ENCODE measurements at regions not wholly inside any gene's neighbourhood (a gene's known extent, or its start where the extent isn't known, plus 50 kb on each side); places are given as distances from the start of the nearest gene placed in this dataset.

DNA sequence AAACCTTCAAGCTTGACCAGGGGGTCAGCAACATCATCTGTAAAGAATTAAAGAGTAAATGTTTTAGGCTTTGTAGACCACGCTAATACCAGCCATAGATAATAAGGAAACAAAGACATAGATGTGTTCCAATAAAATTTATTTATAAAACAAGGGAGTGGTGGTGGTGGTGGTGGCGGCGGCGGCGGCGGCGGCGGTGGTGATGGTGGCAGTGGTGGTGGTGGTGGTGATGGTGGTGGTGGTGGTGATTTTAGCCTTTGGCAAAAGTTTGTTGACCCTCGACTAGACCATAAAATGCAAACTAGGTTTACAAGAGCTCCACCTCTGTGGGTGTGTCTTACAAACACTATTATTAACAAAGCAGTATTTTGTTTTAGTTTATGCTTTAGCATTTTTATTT lies 222.3 kb upstream of the SPOCK3 start:
- no peak for DNase-seq (ENCODE audit: low read depth)
- no peak overlapping the region for H3K4me3 ChIP-seq (ENCODE audit: low read depth, low read length)

DNA sequence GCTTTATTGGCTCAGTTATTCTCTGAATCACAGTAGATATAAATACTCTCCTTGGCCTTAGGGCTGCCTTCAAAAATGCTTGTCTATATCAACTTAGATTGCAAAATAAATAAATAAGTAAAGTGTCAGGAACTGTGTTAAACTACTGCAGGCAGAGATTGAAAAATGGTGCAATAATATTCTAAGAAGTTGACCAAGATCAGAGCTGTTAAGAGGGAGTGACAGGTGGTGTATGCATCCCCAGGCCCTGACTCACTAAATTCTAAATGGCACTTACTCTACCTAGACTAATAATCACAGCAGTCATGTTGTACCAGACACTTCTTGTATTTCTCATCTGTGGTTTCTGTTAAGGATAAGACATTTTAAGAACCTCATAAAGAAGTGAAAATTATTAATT lies 235.1 kb upstream of the SPOCK3 start:
- H3K4me3 ChIP-seq (ENCODE audit: low read depth, low read length), result no peak overlapping the region
- no peak for DNase-seq (ENCODE audit: low read depth)

DNA sequence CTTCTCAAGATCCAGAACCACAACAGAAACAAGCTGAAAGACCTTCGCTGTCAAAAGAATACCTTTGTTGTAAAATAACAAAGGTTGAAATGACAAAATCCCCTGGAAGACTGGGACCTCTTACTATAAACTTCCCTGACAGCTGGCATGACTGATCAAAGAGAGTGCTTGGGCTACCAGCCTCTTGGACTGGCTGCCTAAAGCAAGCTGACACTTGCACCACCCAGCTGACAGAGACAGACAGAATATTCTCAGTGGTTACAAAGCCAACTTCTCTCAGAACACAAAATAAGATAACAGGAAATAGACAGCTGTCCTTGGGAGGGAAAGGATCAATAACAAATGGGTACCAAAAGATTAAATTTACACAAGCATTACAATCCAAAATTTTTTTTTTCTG lies 241.7 kb upstream of the SPOCK3 start:
- DNase-seq (ENCODE audit: low read depth), result no peak
- no peak overlapping the region for H3K4me3 ChIP-seq (ENCODE audit: low read depth, low read length)

DNA sequence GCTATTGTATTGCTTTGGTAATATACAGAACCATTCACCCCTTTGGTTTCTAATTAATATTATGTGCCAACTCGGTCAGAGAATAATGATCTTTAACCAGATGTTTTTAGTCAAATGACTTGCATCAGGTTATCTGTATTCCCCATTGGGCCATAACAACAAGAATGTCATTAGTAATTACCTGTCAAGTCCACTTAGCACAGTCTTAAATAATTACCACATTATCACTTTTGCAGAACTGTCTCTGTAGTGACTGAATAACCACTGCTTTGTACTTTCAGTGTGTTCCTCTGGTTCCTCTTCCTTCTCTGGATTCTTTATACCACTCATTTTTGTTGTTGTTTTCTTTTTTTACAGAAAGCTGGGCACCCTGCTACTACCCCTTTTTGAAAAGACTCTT lies 257.7 kb upstream of the SPOCK3 start:
- no peak for DNase-seq (ENCODE audit: low read depth)
- no peak overlapping the region for H3K4me3 ChIP-seq (ENCODE audit: low read depth, low read length)

DNA sequence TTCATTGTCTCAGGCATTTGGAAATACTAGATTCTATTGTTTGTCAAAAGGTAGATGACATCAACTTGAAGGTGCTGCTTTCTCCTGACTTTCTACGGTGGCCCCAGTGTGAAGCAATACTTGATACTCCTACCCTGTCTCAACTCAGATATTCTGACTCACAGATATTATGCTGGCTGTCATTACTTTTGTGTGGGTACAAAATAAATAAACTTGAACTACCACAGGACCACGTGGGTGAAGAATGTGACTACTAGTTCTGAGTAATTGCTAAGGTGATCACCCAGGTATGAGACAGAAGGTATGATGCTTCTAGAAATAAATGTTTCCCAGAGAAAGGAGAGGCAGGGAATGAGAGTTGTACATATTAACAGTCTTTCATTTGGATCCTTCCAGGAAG lies 275.3 kb upstream of the SPOCK3 start:
- H3K4me3 ChIP-seq (ENCODE audit: low read depth, low read length), result no peak overlapping the region
- no peak for DNase-seq (ENCODE audit: low read depth)

DNA sequence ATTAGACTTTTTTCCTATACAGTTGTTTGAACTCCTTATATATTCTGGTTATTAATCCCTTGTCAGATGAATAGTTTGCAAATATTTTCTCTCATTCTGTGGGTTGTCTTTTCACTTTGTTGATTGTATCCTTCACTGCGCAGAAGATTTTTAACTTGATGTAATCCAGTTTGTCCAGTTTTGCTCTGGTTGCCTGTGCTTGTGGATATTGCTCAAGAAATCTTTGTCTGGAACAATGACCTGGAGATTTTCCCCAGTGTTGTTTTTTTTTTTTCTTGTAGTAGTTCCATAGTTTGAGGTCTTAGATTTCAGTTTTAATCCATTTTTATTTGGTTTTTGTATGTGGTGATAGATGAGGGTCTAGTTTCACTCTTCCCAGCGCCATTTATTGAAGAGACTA lies 289.8 kb upstream of the SPOCK3 start:
- no peak for DNase-seq (ENCODE audit: low read depth)
- no peak overlapping the region for H3K4me3 ChIP-seq (ENCODE audit: low read depth, low read length)

DNA sequence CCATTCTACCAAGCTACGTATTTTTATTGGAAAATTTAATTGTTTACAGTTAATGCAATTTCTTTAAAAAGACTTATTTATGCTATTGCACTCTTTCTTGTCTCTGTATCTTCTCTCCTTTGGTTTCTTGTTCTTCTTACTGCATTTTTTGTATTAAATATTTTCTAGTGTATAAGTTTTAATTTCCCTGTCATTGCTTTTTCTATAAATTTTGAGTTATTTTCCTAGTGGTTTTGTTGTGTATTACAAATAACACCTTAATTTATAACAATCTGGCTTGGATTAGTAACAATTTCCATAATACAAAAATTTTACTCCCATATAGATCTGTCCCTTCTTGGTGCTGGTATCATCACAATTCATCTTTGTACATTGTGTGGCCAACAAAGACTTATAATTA lies 303.5 kb upstream of the SPOCK3 start:
- DNase-seq (ENCODE audit: low read depth), result no peak
- H3K4me3 ChIP-seq (ENCODE audit: low read depth, low read length), result no peak overlapping the region

DNA sequence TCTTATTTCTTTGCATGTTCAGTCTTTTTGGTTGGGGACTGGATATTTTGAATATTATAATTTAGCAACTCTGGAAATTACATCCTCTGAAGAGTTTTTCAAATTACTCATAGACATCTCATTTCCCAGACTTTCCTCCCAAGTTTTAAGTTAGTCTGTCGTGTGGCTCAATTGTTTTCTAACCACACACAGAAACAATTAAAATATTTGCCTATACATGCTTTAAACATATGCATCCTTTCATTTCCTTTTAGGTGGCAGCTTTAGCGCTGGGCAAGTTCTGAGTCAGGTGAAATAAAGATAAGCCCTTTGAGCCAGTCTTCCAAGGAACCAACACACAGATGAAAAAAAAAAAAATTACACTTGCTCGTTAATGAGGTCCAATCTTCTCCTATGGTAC lies 307.0 kb upstream of the SPOCK3 start:
- H3K4me3 ChIP-seq (ENCODE audit: low read depth, low read length), result no peak overlapping the region
- no peak for DNase-seq (ENCODE audit: low read depth)

DNA sequence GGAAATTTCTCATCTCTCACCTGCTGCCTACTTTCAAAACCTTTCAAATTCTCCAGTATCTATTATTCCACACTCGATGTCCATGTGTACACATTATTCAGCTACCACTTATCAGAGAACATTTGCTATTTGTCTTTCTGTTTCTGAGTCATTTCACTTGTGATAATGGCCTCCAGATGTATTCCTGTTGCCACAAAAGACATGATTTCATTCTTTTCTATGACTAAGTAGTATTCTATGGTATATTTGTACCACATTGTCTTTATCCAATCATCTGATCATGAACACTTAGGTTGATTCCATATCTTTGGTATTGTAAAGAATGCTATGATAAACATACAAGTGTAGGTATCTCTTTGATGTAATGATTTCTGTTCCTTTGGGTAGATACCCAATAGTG lies 310.1 kb upstream of the SPOCK3 start:
- no peak for DNase-seq (ENCODE audit: low read depth)
- no peak overlapping the region for H3K4me3 ChIP-seq (ENCODE audit: low read depth, low read length)

DNA sequence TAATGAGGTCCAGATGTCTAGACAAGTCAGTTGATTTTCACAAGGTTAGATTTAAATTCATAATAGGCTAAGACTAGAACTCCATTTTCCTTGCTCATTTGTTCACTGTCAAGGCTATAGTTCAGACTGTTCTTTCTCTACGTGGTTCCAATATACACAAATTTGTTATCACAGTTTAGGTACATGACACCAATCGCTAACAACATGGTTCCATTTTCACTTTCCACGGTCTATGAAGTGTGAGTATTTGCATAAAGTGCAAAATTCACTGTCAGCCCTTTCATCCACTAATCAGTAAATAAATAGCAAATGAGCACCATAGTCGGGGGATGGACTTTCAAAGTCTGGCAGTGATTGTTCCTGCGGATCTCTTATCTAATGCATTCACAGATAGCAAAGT lies 315.7 kb upstream of the SPOCK3 start:
- no peak for DNase-seq (ENCODE audit: low read depth)
- no peak overlapping the region for H3K4me3 ChIP-seq (ENCODE audit: low read depth, low read length)

DNA sequence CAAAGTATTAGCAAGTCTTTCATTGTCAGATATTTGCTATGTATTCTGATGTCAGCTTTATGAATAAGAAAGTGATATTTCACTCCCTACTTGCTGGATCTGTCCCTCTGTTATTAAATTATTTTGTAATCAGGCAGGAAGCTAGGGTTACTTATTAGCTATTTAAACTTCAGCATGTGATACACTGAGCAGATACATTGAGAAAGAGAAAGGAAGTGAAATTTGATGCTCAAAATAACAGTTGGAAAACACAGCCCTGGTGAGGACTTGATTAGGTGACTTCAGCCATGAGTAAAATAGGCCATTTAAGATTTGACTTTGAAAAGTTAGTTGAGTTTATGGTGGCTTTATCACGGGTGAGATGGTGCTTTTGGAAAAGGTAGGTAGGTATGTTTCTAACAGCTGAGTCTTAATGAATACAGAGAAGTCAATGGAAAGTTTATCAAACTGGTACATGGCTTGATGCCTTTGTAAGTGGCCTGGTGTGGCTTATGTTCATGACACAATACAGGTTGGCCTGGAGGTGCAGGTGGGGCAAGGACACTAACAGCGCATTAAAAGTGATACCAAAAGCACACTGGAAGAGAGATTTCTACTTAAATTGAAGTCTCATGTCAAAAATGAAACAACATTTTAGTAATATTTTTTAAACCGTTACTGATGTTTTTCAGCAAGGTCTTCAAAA lies 321.2 kb upstream of the SPOCK3 start:
- no peak for DNase-seq (ENCODE audit: low read depth)
- no peak overlapping the region for H3K4me3 ChIP-seq (ENCODE audit: low read depth, low read length)

DNA sequence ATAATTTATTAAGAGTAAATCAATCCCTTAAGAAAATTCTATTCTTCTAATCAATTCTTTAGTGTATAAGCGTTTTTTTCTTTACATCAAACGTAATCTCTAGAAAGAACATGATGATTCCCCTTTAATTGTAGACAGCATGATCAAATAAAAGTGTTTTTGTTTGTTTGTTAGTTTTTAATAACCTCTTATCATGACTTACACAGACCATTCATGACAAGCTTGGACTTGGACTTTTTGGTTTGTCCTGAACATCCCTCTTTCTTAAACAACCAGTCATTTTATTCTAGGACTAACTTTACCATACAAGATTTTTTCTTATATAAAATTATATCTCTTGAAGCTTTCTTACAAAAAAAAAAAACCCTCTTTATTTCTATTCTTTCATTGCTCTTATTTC lies 344.6 kb upstream of the SPOCK3 start:
- no peak overlapping the region for H3K4me3 ChIP-seq (ENCODE audit: low read depth, low read length)
- no peak for DNase-seq (ENCODE audit: low read depth)

DNA sequence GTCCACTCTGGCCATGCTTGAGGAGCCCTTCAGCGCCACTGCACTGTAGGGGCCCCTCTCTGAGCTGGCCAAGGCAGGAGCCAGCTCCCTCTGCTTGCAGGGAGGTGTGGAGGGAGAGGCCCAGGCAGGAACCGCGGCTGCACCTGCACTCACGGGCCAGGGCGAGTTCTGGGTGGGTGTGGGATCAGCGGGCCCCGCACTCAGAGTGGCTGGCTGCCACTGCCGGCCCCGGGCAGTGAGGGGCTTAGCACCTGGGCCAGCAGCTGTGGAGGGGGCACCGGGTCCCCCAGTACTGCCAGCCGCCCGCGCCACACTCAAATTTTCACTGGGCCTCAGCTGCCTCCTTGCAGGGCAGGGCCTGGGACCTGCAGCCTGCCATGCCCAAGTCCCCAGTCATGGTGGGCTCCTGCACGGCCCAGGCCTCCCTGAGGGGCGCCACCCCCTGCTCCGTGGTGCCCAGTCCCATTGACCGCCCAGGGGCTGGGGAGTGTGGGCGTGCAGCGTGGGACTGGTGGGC lies 347.2 kb upstream of the SPOCK3 start:
- no peak for DNase-seq (ENCODE audit: low read depth)

DNA sequence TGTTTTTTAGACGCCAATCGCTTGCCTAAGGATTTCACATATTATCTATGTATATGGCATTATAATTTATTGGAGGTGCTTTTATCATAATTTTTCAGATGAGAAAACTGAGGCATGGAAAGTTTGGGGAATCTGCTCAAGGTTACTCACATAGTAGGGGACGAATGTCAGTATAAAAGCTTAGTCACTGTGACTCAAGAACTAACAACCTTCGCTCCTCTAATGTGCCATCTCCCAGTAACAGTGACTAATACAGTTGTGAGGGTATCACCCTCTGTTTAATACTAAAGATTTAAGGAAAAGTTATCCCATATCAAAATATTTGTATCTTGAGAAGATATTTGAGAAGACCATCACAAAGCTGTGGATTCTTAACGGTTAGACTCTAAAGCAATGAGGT lies 353.1 kb upstream of the SPOCK3 start:
- H3K4me3 ChIP-seq (ENCODE audit: low read depth, low read length), result no peak overlapping the region
- DNase-seq (ENCODE audit: low read depth), result no peak

More for the DNA sequence above, 347.2 kb upstream of the SPOCK3 start:
- no peak overlapping the region for H3K4me3 ChIP-seq (ENCODE audit: low read depth, low read length)

DNA sequence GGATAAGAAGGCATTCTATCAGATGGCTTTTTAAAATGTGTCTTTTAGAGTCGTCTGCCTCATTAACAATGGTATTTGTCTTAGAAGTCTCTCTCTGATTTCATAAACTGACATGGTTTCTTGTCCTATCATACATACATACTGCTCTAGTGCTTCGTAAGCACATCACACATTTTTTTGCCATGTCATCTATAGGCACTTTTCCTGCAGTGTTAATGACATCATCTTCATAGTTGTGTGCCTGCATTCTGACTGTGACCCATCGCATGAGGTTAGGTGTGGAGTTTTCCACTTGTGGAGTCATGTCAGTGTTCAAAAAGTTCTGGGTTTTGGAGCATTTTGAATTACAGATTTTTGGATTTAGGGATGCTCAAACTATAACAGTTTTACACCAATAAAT lies 361.6 kb upstream of the SPOCK3 start:
- no peak for DNase-seq (ENCODE audit: low read depth)
- no peak overlapping the region for H3K4me3 ChIP-seq (ENCODE audit: low read depth, low read length)

DNA sequence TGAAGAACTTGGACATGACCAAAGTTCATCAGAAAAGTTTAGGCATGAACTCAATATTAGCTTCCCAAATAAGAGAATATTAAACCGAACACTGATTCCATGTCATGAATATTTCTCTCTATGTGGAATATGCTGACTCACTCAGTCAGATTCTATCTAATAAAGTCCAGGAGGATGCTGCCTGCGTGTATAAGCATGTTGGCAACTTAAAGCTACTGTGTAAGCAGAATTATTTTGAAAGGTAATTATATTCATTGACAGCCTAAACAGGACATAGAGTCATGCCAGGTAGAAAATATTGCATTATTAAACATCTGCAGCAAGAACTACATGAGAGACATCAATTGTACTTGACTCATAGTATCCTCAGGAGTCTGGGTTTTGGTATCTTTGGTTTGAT lies 367.9 kb upstream of the SPOCK3 start:
- no peak for DNase-seq (ENCODE audit: low read depth)
- H3K4me3 ChIP-seq (ENCODE audit: low read depth, low read length), result no peak overlapping the region

DNA sequence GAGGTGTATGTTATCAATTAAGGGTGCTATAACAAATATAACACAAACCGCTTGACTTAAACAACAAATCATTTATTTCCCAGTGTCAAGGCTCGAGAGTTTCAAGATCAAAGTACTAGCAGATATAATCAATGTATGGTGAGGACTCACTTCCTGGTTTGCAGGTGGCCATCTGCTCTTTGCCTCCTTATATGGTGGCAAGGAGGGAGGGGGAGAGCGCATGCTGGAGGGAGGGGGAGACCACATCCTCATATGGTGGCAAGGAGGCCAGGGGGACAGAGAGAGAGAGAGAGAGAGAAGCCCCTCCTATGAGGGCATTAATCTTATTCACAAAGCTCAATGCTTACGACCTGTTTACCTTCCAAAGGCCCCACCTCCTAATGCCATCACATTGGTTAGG lies 372.3 kb upstream of the SPOCK3 start:
- DNase-seq (ENCODE audit: low read depth), result no peak
- no peak overlapping the region for H3K4me3 ChIP-seq (ENCODE audit: low read depth, low read length)

DNA sequence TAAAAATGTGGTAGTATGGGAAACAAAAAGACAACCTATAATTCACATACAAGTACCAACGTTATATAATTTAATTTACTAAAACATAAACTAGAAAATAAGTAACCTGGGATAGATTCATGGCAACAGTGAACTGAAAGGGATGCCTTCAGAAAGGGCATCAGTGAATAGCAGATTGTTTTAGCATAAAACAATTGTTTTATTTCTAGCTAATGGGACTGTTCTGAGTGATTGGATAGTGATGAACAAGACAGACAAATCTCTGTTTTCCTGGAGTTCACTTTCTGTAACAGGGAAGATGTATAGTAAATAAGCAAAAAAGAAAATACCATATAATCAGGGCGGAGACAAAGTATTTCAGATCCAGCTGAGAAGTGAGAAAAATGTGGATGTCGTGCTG lies 379.1 kb upstream of the SPOCK3 start:
- DNase-seq (ENCODE audit: low read depth), result no peak
- H3K4me3 ChIP-seq (ENCODE audit: low read depth, low read length), result no peak overlapping the region

DNA sequence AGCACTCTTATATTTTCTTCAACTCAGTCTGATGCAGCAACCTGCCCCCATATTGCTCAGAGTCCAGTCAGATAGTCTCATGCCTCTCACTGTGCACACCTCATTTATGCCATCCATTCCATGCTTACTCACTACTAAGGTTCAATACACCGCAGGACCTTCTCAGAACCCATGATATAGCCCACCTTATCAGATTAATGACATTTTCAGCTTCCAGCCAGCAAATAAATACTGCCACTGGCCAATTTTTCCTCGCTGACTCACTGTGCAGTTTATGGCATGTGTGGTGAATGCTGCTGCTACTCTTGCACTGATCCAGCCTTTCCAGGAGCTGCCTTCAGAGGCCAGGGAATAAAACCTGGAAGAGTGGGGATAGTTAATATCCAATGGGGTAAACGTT lies 380.6 kb upstream of the SPOCK3 start:
- H3K4me3 ChIP-seq (ENCODE audit: low read depth, low read length), result no peak overlapping the region
- DNase-seq (ENCODE audit: low read depth), result no peak

DNA sequence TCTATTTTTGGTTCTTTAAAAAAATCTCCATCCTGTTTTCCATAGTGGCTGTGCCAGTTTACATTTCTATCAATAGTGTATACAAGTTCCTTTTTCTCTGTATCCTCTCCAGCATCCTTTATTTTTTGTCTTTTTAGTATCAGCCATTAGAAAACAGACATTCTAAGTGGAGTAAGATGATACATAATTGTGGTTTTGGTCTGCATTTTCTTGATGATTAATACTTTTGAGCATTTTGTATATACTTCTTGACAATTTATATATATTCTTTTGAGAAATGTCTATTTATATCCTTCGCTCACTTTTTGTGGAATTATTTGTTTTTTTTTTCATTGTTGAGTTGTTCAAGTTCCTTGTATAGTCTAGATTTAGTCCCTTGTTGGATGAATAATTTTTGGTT lies 382.2 kb upstream of the SPOCK3 start:
- no peak overlapping the region for H3K4me3 ChIP-seq (ENCODE audit: low read depth, low read length)
- no peak for DNase-seq (ENCODE audit: low read depth)

DNA sequence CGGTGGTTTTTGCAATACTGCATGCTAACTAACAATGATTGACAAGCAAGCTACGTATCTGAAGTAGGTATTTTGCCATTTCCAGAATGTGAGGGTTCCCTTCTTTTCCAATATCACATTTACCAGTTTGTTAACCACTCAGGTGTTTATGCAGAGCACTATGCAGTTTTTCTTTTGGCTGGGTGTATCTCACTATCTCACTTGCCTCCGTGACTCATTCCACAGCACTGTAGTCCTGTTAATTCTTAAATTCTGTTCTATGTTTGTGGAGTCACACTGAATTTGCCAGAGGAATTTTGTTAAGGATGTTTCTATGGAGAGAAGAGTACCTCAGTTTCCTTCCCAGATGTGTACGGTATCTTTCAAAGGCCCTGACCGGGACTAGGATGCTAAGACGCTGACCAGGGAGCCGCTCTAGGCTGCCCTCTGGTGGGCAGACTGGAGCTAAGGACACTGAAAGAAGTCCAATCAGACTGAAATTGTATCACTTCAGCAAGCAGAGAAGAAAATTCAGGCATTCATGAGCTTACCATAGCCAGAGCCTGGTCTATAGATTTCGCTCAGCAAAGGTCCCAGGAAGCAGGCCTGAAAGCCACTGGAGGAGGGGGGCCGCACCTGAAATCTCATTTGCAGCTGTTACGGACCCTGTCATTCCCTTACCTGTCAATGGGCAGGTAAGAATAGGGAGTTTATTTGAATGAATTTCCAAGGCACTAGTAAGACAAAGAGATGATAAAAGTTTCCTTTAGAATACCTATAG lies 388.4 kb upstream of the SPOCK3 start:
- no peak overlapping the region for H3K4me3 ChIP-seq (ENCODE audit: low read depth, low read length)
- no peak for DNase-seq (ENCODE audit: low read depth)
